ENCODE measurements at regions not wholly inside any gene's neighbourhood (a gene's known extent, or its start where the extent isn't known, plus 50 kb on each side); places are given as distances from the start of the nearest gene placed in this dataset.

GRCh38 chr18:10036479-10036878 is 122.7 kb downstream of the VAPA start:
- intact Hi-C loops (cut with DNase I): no loop called here
- H3K27me3 ChIP-seq: no peaks in the 10 kb centered on the region
- no peaks in the 10 kb centered on the region for H3K9me3 ChIP-seq
- no peak overlapping the region for H3K4me3 ChIP-seq
- no peaks in the 10 kb centered on the region for H3K36me3 ChIP-seq
- DNase-seq (ENCODE audit: extremely low spot score in 2 of 2): no peak
- H3K4me1 ChIP-seq: peaks cover 50% of the 10 kb centered on the region
- H3K27ac ChIP-seq: peak overlapping the region; percentile 80
- no peak for TF ChIP-seq POLR2AphosphoS5 (IDR thresholded peaks at IDR 0.05; ENCODE audit: insufficient read depth in 1 of 2, low read depth in 1 of 2)
- no peak for TF ChIP-seq POLR2A (IDR thresholded peaks at IDR 0.05)
- no peak for TF ChIP-seq CTCF (IDR thresholded peaks at IDR 0.05)

GRCh38 chr18:10037181-10037580 is 123.4 kb downstream of the VAPA start:
- Histone ChIP-seq H3K27ac (peak overlapping the region; percentile 80), H3K36me3 (no peaks in the 10 kb centered on the region), H3K9me3 (no peaks in the 10 kb centered on the region), H3K4me1 (peaks cover 50% of the 10 kb centered on the region), H3K4me3 (no peak overlapping the region), H3K27me3 (no peaks in the 10 kb centered on the region)
- TF ChIP-seq CTCF (IDR thresholded peaks at IDR 0.05): no peak
- no peak for TF ChIP-seq POLR2A (IDR thresholded peaks at IDR 0.05)
- no peak for TF ChIP-seq POLR2AphosphoS5 (IDR thresholded peaks at IDR 0.05; ENCODE audit: insufficient read depth in 1 of 2, low read depth in 1 of 2)
- no peak for DNase-seq (ENCODE audit: extremely low spot score in 2 of 2)
- intact Hi-C loops (cut with DNase I): no loop called here

GRCh38 chr18:10038268-10038667 is 124.5 kb downstream of the VAPA start:
- H3K9me3 ChIP-seq: no peaks in the 10 kb centered on the region
- peak overlapping the region; percentile 80 for H3K27ac ChIP-seq
- H3K27me3 ChIP-seq: no peaks in the 10 kb centered on the region
- DNase-seq (ENCODE audit: extremely low spot score in 2 of 2): no peak
- H3K4me3 ChIP-seq: no peak overlapping the region
- TF ChIP-seq POLR2A (IDR thresholded peaks at IDR 0.05) (no peak), POLR2AphosphoS5 (IDR thresholded peaks at IDR 0.05; ENCODE audit: insufficient read depth in 1 of 2, low read depth in 1 of 2) (no peak), CTCF (IDR thresholded peaks at IDR 0.05) (no peak)
- peaks cover 50% of the 10 kb centered on the region for H3K4me1 ChIP-seq
- intact Hi-C loops (cut with DNase I): no loop called here
- no peaks in the 10 kb centered on the region for H3K36me3 ChIP-seq

GRCh38 chr18:10040287-10041011 is 126.6 kb downstream of the VAPA start:
- intact Hi-C loops (cut with DNase I): no loop called here
- DNase-seq (ENCODE audit: extremely low spot score in 2 of 2): no peak
- peaks cover 48% of the 10 kb centered on the region for H3K4me1 ChIP-seq

More at GRCh38 chr18:10040287-10041011, 126.6 kb downstream of the VAPA start:
- no peaks in the 10 kb centered on the region for H3K9me3 ChIP-seq
- H3K4me3 ChIP-seq: no peak overlapping the region
- no peaks in the 10 kb centered on the region for H3K36me3 ChIP-seq
- TF ChIP-seq POLR2A (IDR thresholded peaks at IDR 0.05) (no peak), CTCF (IDR thresholded peaks at IDR 0.05) (no peak), POLR2AphosphoS5 (IDR thresholded peaks at IDR 0.05; ENCODE audit: insufficient read depth in 1 of 2, low read depth in 1 of 2) (no peak)
- H3K27ac ChIP-seq: peak overlapping the region; percentile 80
- no peaks in the 10 kb centered on the region for H3K27me3 ChIP-seq
